IMR-90 (cell line): ENCODE measurements at regions not wholly inside any gene's neighbourhood (a gene's known extent, or its start where the extent isn't known, plus 50 kb on each side); places are given as distances from the start of the nearest gene placed in this dataset.

Experiments
- ATAC-seq: fragments of 200-7000 bp; cut with Tn5 transposase; 2 replicates; pipeline ENCODE4 v1.9.1; 2020; ENCODE audit warnings: low read depth, mild to moderate bottlenecking, moderate library complexity
- BruUV-seq: library from RNA; stranded (reverse); fragments of 400-500 nt; replicated peaks from 2 replicates; lab custom pipeline; 2021; lab: Mats Ljungman, UMichigan
- CTCF ChIA-PET: fragments of 300-600 bp; formaldehyde crosslinking; extraction: SDS; loops from one replicate; lab custom pipeline; 2021; ENCODE audit warnings: antibody characterized with exemption; lab: Yijun Ruan, JAX
- POLR2A ChIA-PET: fragments of 300-600 bp; sonication (Branson Sonifier 250); formaldehyde crosslinking; loops from one replicate; lab custom pipeline; 2022; ENCODE audit warnings: antibody characterized with exemption; ENCODE audit not compliant: unreplicated experiment; lab: Charles Lee
- DNase-seq: peaks from one replicate; pipeline ENCODE4 v3.0.0; 2013
- H2AFZ ChIP-seq: replicated peaks from 2 replicates; pipeline ENCODE3; 2013; ENCODE audit warnings: low read length, mild to moderate bottlenecking; ENCODE audit not compliant: poor library complexity
- H2AK5ac ChIP-seq: 2 replicates; pipeline ENCODE4 v1.6.1; 2013; ENCODE audit warnings: low read depth, low read length, inconsistent platforms
- H2AK9ac ChIP-seq: replicated peaks from 2 replicates; pipeline ENCODE3; 2013; ENCODE audit warnings: mild to moderate bottlenecking, low read depth, low read length, moderate library complexity; ENCODE audit not compliant: poor library complexity
- H2BK120ac ChIP-seq: 2 replicates; pipeline ENCODE4 v1.6.1; 2013; ENCODE audit warnings: low read depth, low read length, inconsistent platforms
- H2BK15ac ChIP-seq: 3 replicates; pipeline ENCODE4 v1.6.1; 2013; ENCODE audit warnings: low read depth, low read length, inconsistent platforms
- H2BK20ac ChIP-seq: 2 replicates; pipeline ENCODE4 v1.6.1; 2013; ENCODE audit warnings: low read depth, mild to moderate bottlenecking, inconsistent platforms, low read length, moderate library complexity
- H2BK5ac ChIP-seq: 2 replicates; pipeline ENCODE4 v1.6.1; 2013; ENCODE audit warnings: mild to moderate bottlenecking, low read depth, low read length, inconsistent platforms; ENCODE audit not compliant: poor library complexity, severe bottlenecking
- H3K14ac ChIP-seq: replicated peaks from 2 replicates; pipeline ENCODE4 v1.6.1; 2013; ENCODE audit warnings: low read depth, low read length, inconsistent platforms
- H3K18ac ChIP-seq: 2 replicates; pipeline ENCODE4 v1.6.1; 2013; ENCODE audit warnings: low read depth, low read length, control low read depth
- H3K23ac ChIP-seq: 2 replicates; pipeline ENCODE4 v1.6.1; 2013; ENCODE audit warnings: low read depth, low read length, inconsistent platforms
- H3K27ac ChIP-seq: 2 replicates; pipeline ENCODE4 v1.5.1; 2013; ENCODE audit warnings: mild to moderate bottlenecking, control low read depth, low read length; ENCODE audit not compliant: insufficient read depth
- H3K27me3 ChIP-seq: 2 replicates; pipeline ENCODE4 v1.6.1; 2013; ENCODE audit warnings: low read length; ENCODE audit not compliant: control insufficient read depth, insufficient read depth
- H3K36me3 ChIP-seq: 2 replicates; pipeline ENCODE4 v1.6.1; 2013; ENCODE audit warnings: low read length, mixed read lengths; ENCODE audit not compliant: control insufficient read depth, insufficient read depth
- H3K4ac ChIP-seq: 2 replicates; pipeline ENCODE4 v1.6.1; 2013; ENCODE audit warnings: low read depth, low read length, inconsistent platforms
- H3K4me1 ChIP-seq: 2 replicates; pipeline ENCODE4 v1.6.1; 2013; ENCODE audit warnings: low read length, mixed read lengths; ENCODE audit not compliant: control insufficient read depth, insufficient read depth
- H3K4me2 ChIP-seq: 2 replicates; pipeline ENCODE4 v1.6.1; 2013; ENCODE audit warnings: low read depth, mild to moderate bottlenecking, control low read depth, low read length, moderate library complexity
- H3K4me3 ChIP-seq: 2 replicates; pipeline ENCODE4 v1.5.1; 2013; ENCODE audit warnings: low read depth, mild to moderate bottlenecking, control low read depth, low read length, moderate library complexity; ENCODE audit not compliant: insufficient read depth
- H3K56ac ChIP-seq: 2 replicates; pipeline ENCODE4 v1.6.1; 2013; ENCODE audit warnings: low read length, inconsistent platforms; ENCODE audit not compliant: insufficient read depth; ENCODE audit errors: extremely low read depth
- H3K79me1 ChIP-seq, 2 experiments: 2 replicates each; pipeline ENCODE4 v1.6.1; 2013; ENCODE audit warnings: low read length in 2 of 2, inconsistent platforms in 1 of 2, low read depth in 1 of 2
- H3K9ac ChIP-seq: 2 replicates; pipeline ENCODE4 v1.6.1; 2013; ENCODE audit warnings: low read depth, low read length, control low read depth
- H3K9me1 ChIP-seq: 2 replicates; pipeline ENCODE4 v1.6.1; 2013; ENCODE audit warnings: low read length, inconsistent platforms; ENCODE audit not compliant: insufficient read depth
- H3K9me3 ChIP-seq: 2 replicates; pipeline ENCODE4 v1.6.1; 2013; ENCODE audit warnings: low read length; ENCODE audit not compliant: control insufficient read depth, insufficient read depth
- H4K20me1 ChIP-seq: 2 replicates; pipeline ENCODE4 v1.6.1; 2013; ENCODE audit warnings: low read length, inconsistent platforms; ENCODE audit not compliant: insufficient read depth
- H4K5ac ChIP-seq: 2 replicates; pipeline ENCODE4 v1.6.1; 2013; ENCODE audit warnings: mild to moderate bottlenecking, low read depth, low read length, control low read depth
- H4K8ac ChIP-seq, 2 experiments: 2 replicates each; pipeline ENCODE4 v1.6.1; 2013; ENCODE audit warnings: low read depth in 2 of 2, low read length in 2 of 2, control low read depth in 1 of 2, inconsistent platforms in 1 of 2
- H4K91ac ChIP-seq: 2 replicates; pipeline ENCODE4 v1.6.1; 2013; ENCODE audit warnings: low read depth, low read length, inconsistent platforms; ENCODE audit not compliant: insufficient read depth
- CHD1 ChIP-seq: IDR thresholded peaks from 2 replicates; pipeline ENCODE4 v1.6.1; 2012; ENCODE audit warnings: low read depth, low read length, improper control_type of control experiment
- FOS ChIP-seq: fragments of 150-350 bp; IDR thresholded peaks from 2 replicates; pipeline ENCODE4 v1.6.1; 2016; ENCODE audit warnings: low read depth, low read length
- MXI1 ChIP-seq: IDR thresholded peaks from 2 replicates; pipeline ENCODE4 v1.6.1; 2012; ENCODE audit warnings: low read depth, mild to moderate bottlenecking, low read length, moderate library complexity, borderline replicate concordance
- NFE2L2 ChIP-seq: fragments of 150-350 bp; IDR thresholded peaks from 2 replicates; pipeline ENCODE4 v1.6.1; 2016; ENCODE audit warnings: low read depth, mild to moderate bottlenecking, low read length
- POLR2A ChIP-seq: IDR thresholded peaks from 2 replicates; pipeline ENCODE4 v1.6.1; 2012; ENCODE audit warnings: mild to moderate bottlenecking, low read depth, low read length
- RAD21 ChIP-seq: IDR thresholded peaks from 2 replicates; pipeline ENCODE4 v1.6.1; 2012; ENCODE audit warnings: low read length, improper control_type of control experiment
- SMC3 ChIP-seq: fragments of 150-350 bp; IDR thresholded peaks from 2 replicates; pipeline ENCODE4 v1.6.1; 2016; ENCODE audit warnings: low read depth, mild to moderate bottlenecking, antibody characterized with exemption, low read length, moderate library complexity
- WGBS, 2 experiments: methylation state at CpG; one replicate each; pipeline versions ENCODE4 v1.1.5 to v1.1.7; 2013; ENCODE audit warnings: missing lambda C conversion rate in 2 of 2; ENCODE audit not compliant: insufficient read length in 1 of 2; ENCODE audit errors: extremely low coverage in 2 of 2; 5-methylcytosine and 5-hydroxymethylcytosine counted together
- dilution Hi-C: fragments of 300-500 bp; cut with HindIII; formaldehyde crosslinking; loops from one replicate; pipeline ENCODE4 v1.14.3; 2018; ENCODE audit warnings: low sequenced_read_pairs; ENCODE audit not compliant: unreplicated experiment
- in situ Hi-C: fragments of 300-500 bp; cut with MboI; formaldehyde crosslinking; loops from 3 replicates; pipeline ENCODE4 v1.14.3; 2019; ENCODE audit warnings: low sequenced_read_pairs, inconsistent platforms, mixed read lengths
- intact Hi-C: fragments of 100-400 bp; cut with micrococcal nuclease; formaldehyde crosslinking; loops from 2 replicates; pipeline ENCODE4 v1.10.0; 2022
- TF ChIP-seq, protein P1 (sequence below): fragments of 150-350 bp; IDR thresholded peaks from 2 replicates; pipeline ENCODE4 v1.6.1; 2017; ENCODE audit warnings: mild to moderate bottlenecking, antibody characterized with exemption, low read length, low read depth
- TF ChIP-seq, protein P2 (sequence below): conservative IDR thresholded peaks from 2 replicates; pipeline ENCODE4 v1.5.1; 2012; ENCODE audit warnings: mild to moderate bottlenecking, low read depth, low read length, improper control_type of control experiment

DNA sequence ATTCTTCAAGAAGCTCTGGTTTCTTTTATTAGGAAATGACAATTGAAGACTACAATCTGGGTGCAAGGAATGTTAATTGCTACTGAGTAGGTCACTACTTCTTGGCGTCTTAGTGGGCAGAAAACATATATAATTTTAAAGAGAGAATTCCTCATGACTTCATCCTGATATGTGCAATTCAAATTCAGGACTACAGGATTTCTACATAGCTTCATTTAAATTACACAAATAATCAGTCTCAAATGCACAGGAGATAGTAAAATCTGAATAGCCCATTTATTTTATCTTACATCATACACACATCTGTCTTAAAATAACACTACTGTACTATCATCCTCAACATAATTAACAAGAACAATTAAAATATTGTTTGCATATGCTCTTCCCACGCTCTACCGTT, 52.5 kb upstream of the GPR149 start:
- Histone ChIP-seq H4K5ac (no peak overlapping the region), H3K27ac (no peak overlapping the region), H4K20me1 (no peaks in the 10 kb centered on the region), H3K36me3 (no peaks in the 10 kb centered on the region), H3K23ac (no peak overlapping the region), H4K8ac (no peak overlapping the region), H3K9me1 (no peaks in the 10 kb centered on the region), H3K9me3 (peaks cover 11% of the 10 kb centered on the region), H3K9ac (no peak overlapping the region), H3K4me3 (no peak overlapping the region), H2AK9ac (no peak overlapping the region), H2BK15ac (no peak overlapping the region), H2BK120ac (no peak overlapping the region), H2BK20ac (no peak overlapping the region), H4K91ac (no peak overlapping the region), H3K14ac (no peak overlapping the region), H3K79me1 (no peaks in the 10 kb centered on the region), H2AFZ (no peak overlapping the region), H3K4me1 (no peaks in the 10 kb centered on the region), H3K27me3 (no peaks in the 10 kb centered on the region), H2BK5ac (no peak overlapping the region), H3K4me2 (no peak overlapping the region), H2AK5ac (no peak overlapping the region), H3K56ac (no peak overlapping the region), H3K18ac (no peak overlapping the region), H3K4ac (no peak overlapping the region)
- ChIA-PET POLR2A (no interaction called here), CTCF (interaction anchor here (0.6 kb wide), 1 partner anchor 12 kb away, joined by 3 read pairs; no protein-coding TSS in a partner anchor)
- WGBS, 2 experiments, result no CpG with 5 or more reads among the region's 3 CpGs
- DNase-seq (no peak), ATAC-seq (no peak)
- dilution Hi-C loops, result no loop called here
- no TSS peak for BruUV-seq
- TF ChIP-seq CHD1 (no peak), NFE2L2 (no peak), SMC3 (no peak), FOS (no peak), POLR2A (no peak), MXI1 (no peak), RAD21 (no peak)
- TF ChIP-seq, protein P1, sequence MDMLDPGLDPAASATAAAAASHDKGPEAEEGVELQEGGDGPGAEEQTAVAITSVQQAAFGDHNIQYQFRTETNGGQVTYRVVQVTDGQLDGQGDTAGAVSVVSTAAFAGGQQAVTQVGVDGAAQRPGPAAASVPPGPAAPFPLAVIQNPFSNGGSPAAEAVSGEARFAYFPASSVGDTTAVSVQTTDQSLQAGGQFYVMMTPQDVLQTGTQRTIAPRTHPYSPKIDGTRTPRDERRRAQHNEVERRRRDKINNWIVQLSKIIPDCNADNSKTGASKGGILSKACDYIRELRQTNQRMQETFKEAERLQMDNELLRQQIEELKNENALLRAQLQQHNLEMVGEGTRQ, result no peak
- TF ChIP-seq, protein P2, sequence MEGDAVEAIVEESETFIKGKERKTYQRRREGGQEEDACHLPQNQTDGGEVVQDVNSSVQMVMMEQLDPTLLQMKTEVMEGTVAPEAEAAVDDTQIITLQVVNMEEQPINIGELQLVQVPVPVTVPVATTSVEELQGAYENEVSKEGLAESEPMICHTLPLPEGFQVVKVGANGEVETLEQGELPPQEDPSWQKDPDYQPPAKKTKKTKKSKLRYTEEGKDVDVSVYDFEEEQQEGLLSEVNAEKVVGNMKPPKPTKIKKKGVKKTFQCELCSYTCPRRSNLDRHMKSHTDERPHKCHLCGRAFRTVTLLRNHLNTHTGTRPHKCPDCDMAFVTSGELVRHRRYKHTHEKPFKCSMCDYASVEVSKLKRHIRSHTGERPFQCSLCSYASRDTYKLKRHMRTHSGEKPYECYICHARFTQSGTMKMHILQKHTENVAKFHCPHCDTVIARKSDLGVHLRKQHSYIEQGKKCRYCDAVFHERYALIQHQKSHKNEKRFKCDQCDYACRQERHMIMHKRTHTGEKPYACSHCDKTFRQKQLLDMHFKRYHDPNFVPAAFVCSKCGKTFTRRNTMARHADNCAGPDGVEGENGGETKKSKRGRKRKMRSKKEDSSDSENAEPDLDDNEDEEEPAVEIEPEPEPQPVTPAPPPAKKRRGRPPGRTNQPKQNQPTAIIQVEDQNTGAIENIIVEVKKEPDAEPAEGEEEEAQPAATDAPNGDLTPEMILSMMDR, result no peak
- intact Hi-C loops, result no loop called here
- in situ Hi-C loops, result no loop called here
